Sigmoid colon (tissue), 4 donors: ENCODE measurements at regions not wholly inside any gene's neighbourhood (a gene's known extent, or its start where the extent isn't known, plus 50 kb on each side); places are given as distances from the start of the nearest gene placed in this dataset.

ENCODE experiments used
- CTCF ChIP-seq, 4 experiments: fragments of 450-650 bp in 3 of 4; fragments of 200-600 bp in 1 of 4; IDR thresholded peaks; one replicate each; pipeline ENCODE4 v1.5.1; 2016 to 2019; ENCODE audit warnings: antibody characterized with exemption in 4 of 4, mild to moderate bottlenecking in 3 of 4, moderate library complexity in 2 of 4
- POLR2AphosphoS5 ChIP-seq, 4 donors: sonication (generic); formaldehyde crosslinking; IDR thresholded peaks; one replicate each; pipeline ENCODE4 v1.6.1; 2017; ENCODE audit warnings: antibody characterized with exemption in 4 of 4

DNA sequence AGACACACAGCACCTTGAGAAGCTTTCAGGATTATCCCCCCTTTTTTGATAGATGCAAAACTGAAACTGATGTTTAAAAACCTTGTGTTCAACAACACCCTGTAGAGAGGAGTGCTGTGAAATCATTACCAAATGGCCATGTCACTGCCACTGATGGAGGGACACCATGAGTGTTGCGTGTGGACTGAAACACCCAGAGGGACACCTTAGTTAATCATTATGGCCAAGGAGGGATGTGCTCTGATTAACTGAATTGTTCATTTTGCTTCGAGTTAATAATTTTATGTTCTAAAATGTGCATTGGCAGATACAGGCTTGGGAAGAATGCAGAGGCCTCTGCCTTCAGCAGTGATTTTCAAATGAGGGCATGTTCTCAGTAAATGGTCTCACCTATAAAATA lies 226.0 kb downstream of the KLF6 start:
- TF ChIP-seq POLR2AphosphoS5 (IDR thresholded peaks at IDR 0.05) (no peak), CTCF (IDR thresholded peaks at IDR 0.05) (no peak)
